OCI-LY3 (cell line): ENCODE measurements at regions not wholly inside any gene's neighbourhood (a gene's known extent, or its start where the extent isn't known, plus 50 kb on each side); places are given as distances from the start of the nearest gene placed in this dataset.

Experiments
- H2AFZ ChIP-seq: fragments of 200-600, 300-600 bp; shearing (Covaris generic); 2 replicates; pipeline ENCODE4 v1.6.0; 2014; ENCODE audit warnings: antibody characterized with exemption, low read depth, low read length
- H3K27ac ChIP-seq: fragments of 200-600, 300-600 bp; sonication (generic); 2 replicates; pipeline ENCODE4 v1.5.1; 2014; ENCODE audit warnings: mild to moderate bottlenecking, low read length, moderate library complexity, mixed read lengths
- H3K27me3 ChIP-seq: fragments of 200-600, 300-600 bp; sonication (generic); 2 replicates; pipeline ENCODE4 v1.6.1; 2014; ENCODE audit warnings: low read depth, low read length, mixed read lengths
- H3K36me3 ChIP-seq: fragments of 200-600, 300-600 bp; sonication (generic); replicated peaks from 2 replicates; pipeline ENCODE3; 2014; ENCODE audit warnings: low read depth, low read length, mixed read lengths
- H3K4me1 ChIP-seq: fragments of 300-600, 200-600 bp; sonication (generic); 2 replicates; pipeline ENCODE4 v1.6.1; 2014; ENCODE audit warnings: low read length, mixed read lengths
- H3K4me2 ChIP-seq: fragments of 200-600, 300-600 bp; sonication (generic); 2 replicates; pipeline ENCODE4 v1.6.1; 2014; ENCODE audit warnings: low read length, mixed read lengths
- H3K4me3 ChIP-seq: fragments of 300-600, 200-600 bp; sonication (generic); 2 replicates; pipeline ENCODE4 v1.5.1; 2014; ENCODE audit warnings: antibody characterized with exemption, mild to moderate bottlenecking, low read length, moderate library complexity
- H3K79me2 ChIP-seq: fragments of 300-600, 200-600 bp; shearing (Covaris generic); 2 replicates; pipeline ENCODE4 v1.6.1; 2014; ENCODE audit warnings: mild to moderate bottlenecking, low read length, mixed read lengths
- H3K9ac ChIP-seq: fragments of 300-600, 200-600 bp; shearing (Covaris generic); 2 replicates; pipeline ENCODE4 v1.6.0; 2014; ENCODE audit warnings: mild to moderate bottlenecking, low read length, moderate library complexity
- H3K9me3 ChIP-seq: fragments of 200-600, 300-600 bp; shearing (Covaris generic); 2 replicates; pipeline ENCODE4 v1.6.1; 2014; ENCODE audit warnings: low read length, mixed read lengths; ENCODE audit not compliant: insufficient read depth
- H4K20me1 ChIP-seq: fragments of 200-600, 300-600 bp; sonication (generic); 2 replicates; pipeline ENCODE4 v1.6.1; 2016; ENCODE audit warnings: low read length, mixed read lengths; ENCODE audit not compliant: insufficient read depth
- EZH2phosphoT487 ChIP-seq: fragments of 200-600 bp; shearing (Covaris generic); IDR thresholded peaks from 2 replicates; pipeline ENCODE4 v1.6.1; 2018; ENCODE audit warnings: antibody characterized with exemption, mixed run types, low read depth
- TF ChIP-seq, protein P1 (sequence below): fragments of 200-600, 300-600 bp; sonication (generic); IDR thresholded peaks from 2 replicates; pipeline ENCODE4 v1.5.1; 2014; ENCODE audit warnings: antibody characterized with exemption, low read length, low read depth

DNA sequence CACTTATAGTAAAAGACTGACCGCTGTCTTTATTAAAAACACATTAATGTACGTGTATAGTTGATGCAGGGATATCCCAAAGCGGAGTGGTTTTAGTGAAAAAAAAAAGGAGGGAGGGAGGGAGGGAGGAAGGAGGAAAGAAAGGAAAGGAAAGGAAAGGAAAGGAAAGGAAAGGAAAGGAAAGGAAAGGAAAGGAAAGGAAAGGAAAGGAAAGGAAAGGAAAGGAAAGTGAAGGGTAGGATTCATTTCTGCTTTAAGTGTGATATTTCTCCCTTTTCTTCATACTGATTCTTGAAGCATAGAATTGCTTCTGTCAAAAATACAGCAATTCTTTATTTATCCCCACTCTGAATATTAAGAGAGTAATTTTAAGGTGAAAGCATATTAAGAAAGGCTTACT lies 504.9 kb downstream of the PPP4R3C start:
- Histone ChIP-seq H3K27me3 (no peaks in the 10 kb centered on the region), H4K20me1 (no peaks in the 10 kb centered on the region), H3K9me3 (no peaks in the 10 kb centered on the region), H3K36me3 (no peaks in the 10 kb centered on the region), H3K4me3 (no peak overlapping the region), H2AFZ (no peak overlapping the region), H3K9ac (no peak overlapping the region), H3K4me1 (peaks cover 5% of the 10 kb centered on the region), H3K27ac (no peak overlapping the region), H3K4me2 (no peak overlapping the region), H3K79me2 (no peaks in the 10 kb centered on the region)
- TF ChIP-seq, protein P1, sequence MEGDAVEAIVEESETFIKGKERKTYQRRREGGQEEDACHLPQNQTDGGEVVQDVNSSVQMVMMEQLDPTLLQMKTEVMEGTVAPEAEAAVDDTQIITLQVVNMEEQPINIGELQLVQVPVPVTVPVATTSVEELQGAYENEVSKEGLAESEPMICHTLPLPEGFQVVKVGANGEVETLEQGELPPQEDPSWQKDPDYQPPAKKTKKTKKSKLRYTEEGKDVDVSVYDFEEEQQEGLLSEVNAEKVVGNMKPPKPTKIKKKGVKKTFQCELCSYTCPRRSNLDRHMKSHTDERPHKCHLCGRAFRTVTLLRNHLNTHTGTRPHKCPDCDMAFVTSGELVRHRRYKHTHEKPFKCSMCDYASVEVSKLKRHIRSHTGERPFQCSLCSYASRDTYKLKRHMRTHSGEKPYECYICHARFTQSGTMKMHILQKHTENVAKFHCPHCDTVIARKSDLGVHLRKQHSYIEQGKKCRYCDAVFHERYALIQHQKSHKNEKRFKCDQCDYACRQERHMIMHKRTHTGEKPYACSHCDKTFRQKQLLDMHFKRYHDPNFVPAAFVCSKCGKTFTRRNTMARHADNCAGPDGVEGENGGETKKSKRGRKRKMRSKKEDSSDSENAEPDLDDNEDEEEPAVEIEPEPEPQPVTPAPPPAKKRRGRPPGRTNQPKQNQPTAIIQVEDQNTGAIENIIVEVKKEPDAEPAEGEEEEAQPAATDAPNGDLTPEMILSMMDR = no peak
- TF ChIP-seq EZH2phosphoT487 = no peak

DNA sequence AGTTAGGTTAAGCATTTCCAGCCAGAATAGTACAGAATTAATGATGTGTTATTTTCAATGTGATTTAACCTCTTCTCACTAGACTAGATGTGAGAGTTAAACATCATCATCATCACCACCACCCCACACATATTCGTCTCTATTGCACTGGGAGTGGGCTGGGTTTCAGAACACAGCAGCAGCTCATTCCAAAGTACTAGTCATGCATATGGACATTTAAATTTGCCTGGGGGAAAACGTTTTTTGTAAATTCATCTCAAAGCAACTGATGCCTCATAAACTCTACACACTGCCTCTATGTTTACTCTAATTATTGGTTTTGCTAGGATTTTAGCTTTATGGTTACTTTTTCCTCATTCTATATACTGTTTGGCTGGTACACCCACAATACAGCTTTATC lies 509.1 kb downstream of the PPP4R3C start:
- Histone ChIP-seq H3K9ac (no peak overlapping the region), H3K79me2 (no peaks in the 10 kb centered on the region), H3K27ac (no peak overlapping the region), H3K4me2 (no peak overlapping the region), H3K4me3 (no peak overlapping the region), H3K9me3 (no peaks in the 10 kb centered on the region), H3K36me3 (no peaks in the 10 kb centered on the region), H3K4me1 (peaks cover 5% of the 10 kb centered on the region), H4K20me1 (no peaks in the 10 kb centered on the region), H3K27me3 (no peaks in the 10 kb centered on the region), H2AFZ (no peak overlapping the region)
- no peak for TF ChIP-seq EZH2phosphoT487
- TF ChIP-seq, protein P1 = no peak

DNA sequence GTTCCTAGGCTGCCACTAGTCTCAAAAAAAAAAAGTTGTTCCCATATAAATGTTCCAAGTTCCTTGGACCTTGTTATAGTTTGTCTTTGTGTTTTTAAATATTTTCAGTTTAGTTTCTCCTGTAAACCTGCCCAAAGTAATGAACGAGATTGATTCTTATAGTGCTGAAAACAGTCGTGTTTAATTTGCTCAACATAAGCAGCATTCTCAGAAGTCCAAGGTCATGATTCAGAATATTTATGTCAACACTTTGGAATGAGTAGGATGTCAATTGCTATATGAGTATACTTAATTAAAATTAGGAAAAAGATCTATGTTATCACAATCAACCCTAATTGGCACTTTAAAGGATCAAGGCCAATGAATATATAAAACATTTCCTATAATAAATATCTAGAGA lies 510.9 kb downstream of the PPP4R3C start:
- Histone ChIP-seq H3K4me2 (no peak overlapping the region), H3K27me3 (no peaks in the 10 kb centered on the region), H3K9ac (no peak overlapping the region), H3K79me2 (no peaks in the 10 kb centered on the region), H3K9me3 (no peaks in the 10 kb centered on the region), H3K27ac (no peak overlapping the region), H3K36me3 (no peaks in the 10 kb centered on the region), H3K4me1 (peaks cover 5% of the 10 kb centered on the region), H3K4me3 (no peak overlapping the region), H2AFZ (no peak overlapping the region), H4K20me1 (no peaks in the 10 kb centered on the region)
- TF ChIP-seq, protein P1 = no peak
- no peak for TF ChIP-seq EZH2phosphoT487

DNA sequence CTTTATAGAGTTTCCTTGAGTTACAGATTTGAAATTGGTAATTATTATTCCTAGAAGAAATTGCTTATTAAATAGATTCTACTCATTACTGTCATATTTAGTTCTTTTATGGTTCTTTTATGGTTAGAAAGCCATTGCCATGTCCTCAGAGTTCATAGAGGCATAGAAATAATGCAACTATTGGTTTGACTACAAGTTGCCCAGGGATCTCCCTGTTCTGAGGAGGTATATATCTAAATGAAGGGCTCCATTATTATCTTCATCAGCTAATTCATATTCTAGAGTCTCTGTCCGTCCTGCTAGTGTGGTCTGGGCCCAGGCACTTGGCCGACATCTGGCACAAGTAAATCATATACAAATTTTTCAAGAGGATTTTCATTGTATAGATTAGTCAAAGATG lies 535.7 kb downstream of the PPP4R3C start:
- Histone ChIP-seq H3K4me2 (no peak overlapping the region), H3K4me1 (no peaks in the 10 kb centered on the region), H4K20me1 (no peaks in the 10 kb centered on the region), H2AFZ (no peak overlapping the region), H3K9me3 (no peaks in the 10 kb centered on the region), H3K27me3 (no peaks in the 10 kb centered on the region), H3K36me3 (no peaks in the 10 kb centered on the region), H3K79me2 (no peaks in the 10 kb centered on the region), H3K27ac (no peak overlapping the region), H3K9ac (no peak overlapping the region), H3K4me3 (no peak overlapping the region)
- TF ChIP-seq, protein P1 = no peak
- no peak for TF ChIP-seq EZH2phosphoT487
